Astrocyte (in vitro differentiated cells and primary cell): ENCODE measurements at regions not wholly inside any gene's neighbourhood (a gene's known extent, or its start where the extent isn't known, plus 50 kb on each side); places are given as distances from the start of the nearest gene placed in this dataset.

Experiments used
- DNase-seq: peaks from one replicate; pipeline ENCODE4 v3.0.0-alpha.2; 2010; ENCODE audit warnings: low read depth
- FAIRE-seq: peaks from 2 replicates; lab custom pipeline; 2011; peaks lifted over from hg19 to GRCh38; lab: Jason Lieb, UNC
- H2AFZ ChIP-seq: 2 replicates; pipeline ENCODE4 v1.6.0; 2012; ENCODE audit warnings: low read depth, low read length, inconsistent platforms
- H3K27ac ChIP-seq: 2 replicates; pipeline ENCODE4 v1.5.1; 2011; ENCODE audit warnings: low read depth, low read length, inconsistent platforms
- H3K27me3 ChIP-seq: 2 replicates; pipeline ENCODE4 v1.6.0; 2011; ENCODE audit warnings: low read length, inconsistent platforms; ENCODE audit not compliant: insufficient read depth
- H3K36me3 ChIP-seq: 2 replicates; pipeline ENCODE4 v1.5.1; 2011; ENCODE audit warnings: low read length, inconsistent platforms; ENCODE audit not compliant: insufficient read depth
- H3K4me1 ChIP-seq: 2 replicates; pipeline ENCODE4 v1.5.1; 2011; ENCODE audit warnings: low read length, inconsistent platforms; ENCODE audit not compliant: insufficient read depth
- H3K4me2 ChIP-seq: 2 replicates; pipeline ENCODE4 v1.6.0; 2012; ENCODE audit warnings: low read length, inconsistent platforms
- H3K4me3 ChIP-seq: 2 replicates; pipeline ENCODE4 v1.5.1; 2011; ENCODE audit warnings: low read depth, mild to moderate bottlenecking, low read length, inconsistent platforms; ENCODE audit not compliant: insufficient read depth
- H3K79me2 ChIP-seq: 2 replicates; pipeline ENCODE4 v1.6.0; 2012; ENCODE audit warnings: mild to moderate bottlenecking, low read length, inconsistent platforms; ENCODE audit not compliant: insufficient read depth
- H3K9ac ChIP-seq: 2 replicates; pipeline ENCODE4 v1.6.0; 2012; ENCODE audit warnings: mild to moderate bottlenecking, low read length, inconsistent platforms
- H3K9me3 ChIP-seq: 2 replicates; pipeline ENCODE4 v1.5.1; 2012; ENCODE audit warnings: low read depth, mild to moderate bottlenecking, low read length, inconsistent platforms; ENCODE audit not compliant: insufficient read depth
- H4K20me1 ChIP-seq: 2 replicates; pipeline ENCODE4 v1.6.0; 2012; ENCODE audit warnings: low read length, inconsistent platforms; ENCODE audit not compliant: insufficient read depth
- H3K27ac Mint-ChIP-seq: one replicate; pipeline ENCODE4 v1.8.0; 2021; ENCODE audit warnings: mild to moderate bottlenecking, mixed read lengths; ENCODE audit not compliant: unreplicated experiment
- H3K27me3 Mint-ChIP-seq: one replicate; pipeline ENCODE4 v1.8.0; 2021; ENCODE audit warnings: low read depth, mixed read lengths; ENCODE audit not compliant: unreplicated experiment
- H3K36me3 Mint-ChIP-seq: one replicate; pipeline ENCODE4 v1.8.0; 2021; ENCODE audit warnings: low read depth, mixed read lengths; ENCODE audit not compliant: unreplicated experiment
- H3K4me1 Mint-ChIP-seq: one replicate; pipeline ENCODE4 v1.8.0; 2021; ENCODE audit warnings: low read depth, mixed read lengths; ENCODE audit not compliant: unreplicated experiment
- H3K4me3 Mint-ChIP-seq: one replicate; pipeline ENCODE4 v1.8.0; 2021; ENCODE audit warnings: mild to moderate bottlenecking, moderate library complexity, mixed read lengths; ENCODE audit not compliant: unreplicated experiment
- H3K9me3 Mint-ChIP-seq: one replicate; pipeline ENCODE4 v1.8.0; 2021; ENCODE audit warnings: mild to moderate bottlenecking, mixed read lengths; ENCODE audit not compliant: unreplicated experiment
- EZH2 ChIP-seq: IDR thresholded peaks from 2 replicates; pipeline ENCODE4 v1.6.1; 2012; ENCODE audit warnings: mild to moderate bottlenecking, low read length, inconsistent platforms; ENCODE audit not compliant: insufficient read depth
- TF ChIP-seq, protein P1 (sequence below): IDR thresholded peaks from 2 replicates; pipeline ENCODE4 v1.5.1; 2011; ENCODE audit warnings: low read depth, mild to moderate bottlenecking, inconsistent platforms, low read length, moderate library complexity; ENCODE audit not compliant: insufficient read depth

DNA sequence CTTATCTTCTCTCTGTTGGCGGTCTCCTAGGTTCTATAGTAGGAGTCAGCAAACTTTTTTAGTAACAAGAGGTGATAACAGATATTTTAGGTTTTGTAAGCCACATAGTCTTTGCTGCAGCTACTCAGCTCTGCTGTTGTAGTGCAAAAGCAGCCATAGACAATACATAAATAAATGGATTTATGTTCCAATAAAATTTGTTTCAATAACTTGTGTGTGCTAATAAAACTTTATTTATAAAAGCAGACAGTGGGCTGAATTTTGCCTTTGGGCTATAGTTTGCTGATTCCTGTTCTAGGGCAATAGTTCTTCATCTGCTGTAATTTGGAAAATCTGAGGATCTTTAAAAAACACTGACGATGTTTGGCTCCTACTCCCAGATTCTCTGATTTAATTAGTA is 469.4 kb upstream of the TNC start:
- H3K27me3 ChIP-seq = no peaks in the 10 kb centered on the region
- no peak for FAIRE-seq
- H4K20me1 ChIP-seq = no peaks in the 10 kb centered on the region
- no peak overlapping the region for H3K27ac ChIP-seq
- H3K27me3 Mint-ChIP-seq = no peaks in the 10 kb centered on the region
- H3K36me3 Mint-ChIP-seq = no peaks in the 10 kb centered on the region
- no peak overlapping the region for H3K9ac ChIP-seq
- H3K9me3 ChIP-seq = no peaks in the 10 kb centered on the region
- no peaks in the 10 kb centered on the region for H3K36me3 ChIP-seq
- no peak overlapping the region for H2AFZ ChIP-seq
- peaks cover 10% of the 10 kb centered on the region for H3K9me3 Mint-ChIP-seq
- no peak overlapping the region for H3K4me3 Mint-ChIP-seq
- H3K4me2 ChIP-seq = no peak overlapping the region
- TF ChIP-seq, protein P1, sequence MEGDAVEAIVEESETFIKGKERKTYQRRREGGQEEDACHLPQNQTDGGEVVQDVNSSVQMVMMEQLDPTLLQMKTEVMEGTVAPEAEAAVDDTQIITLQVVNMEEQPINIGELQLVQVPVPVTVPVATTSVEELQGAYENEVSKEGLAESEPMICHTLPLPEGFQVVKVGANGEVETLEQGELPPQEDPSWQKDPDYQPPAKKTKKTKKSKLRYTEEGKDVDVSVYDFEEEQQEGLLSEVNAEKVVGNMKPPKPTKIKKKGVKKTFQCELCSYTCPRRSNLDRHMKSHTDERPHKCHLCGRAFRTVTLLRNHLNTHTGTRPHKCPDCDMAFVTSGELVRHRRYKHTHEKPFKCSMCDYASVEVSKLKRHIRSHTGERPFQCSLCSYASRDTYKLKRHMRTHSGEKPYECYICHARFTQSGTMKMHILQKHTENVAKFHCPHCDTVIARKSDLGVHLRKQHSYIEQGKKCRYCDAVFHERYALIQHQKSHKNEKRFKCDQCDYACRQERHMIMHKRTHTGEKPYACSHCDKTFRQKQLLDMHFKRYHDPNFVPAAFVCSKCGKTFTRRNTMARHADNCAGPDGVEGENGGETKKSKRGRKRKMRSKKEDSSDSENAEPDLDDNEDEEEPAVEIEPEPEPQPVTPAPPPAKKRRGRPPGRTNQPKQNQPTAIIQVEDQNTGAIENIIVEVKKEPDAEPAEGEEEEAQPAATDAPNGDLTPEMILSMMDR = no peak
- no peak for TF ChIP-seq EZH2
- DNase-seq = no peak
- H3K4me1 ChIP-seq = peaks cover 20% of the 10 kb centered on the region
- H3K79me2 ChIP-seq = no peaks in the 10 kb centered on the region
- no peak overlapping the region for H3K4me3 ChIP-seq
- peaks cover 21% of the 10 kb centered on the region for H3K4me1 Mint-ChIP-seq
- H3K27ac Mint-ChIP-seq = no peak overlapping the region

DNA sequence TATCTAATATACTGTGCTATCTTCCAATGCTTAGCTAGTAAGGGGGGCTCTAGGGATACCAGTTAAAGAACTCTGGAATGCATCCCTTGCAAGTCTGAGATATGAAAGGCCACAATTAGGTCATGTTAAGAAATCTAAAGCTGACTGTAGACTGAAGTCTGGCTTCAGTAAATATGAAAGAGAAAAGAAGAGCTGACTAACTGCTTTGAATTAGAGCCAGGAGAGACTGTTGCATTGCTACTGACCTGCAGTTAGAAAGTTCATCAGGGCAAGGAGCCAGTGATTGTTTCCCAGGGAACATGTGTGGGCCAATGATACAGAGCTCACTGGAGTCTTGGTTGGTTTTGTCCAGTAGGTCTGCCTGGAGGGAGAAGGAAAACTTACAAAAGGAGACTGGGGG is 472.1 kb upstream of the TNC start:
- H3K27ac ChIP-seq = peak overlapping the region; percentile 65
- H3K9ac ChIP-seq = peak overlapping the region; percentile 53
- FAIRE-seq (peak; percentile 92), DNase-seq (peak; percentile 94)
- H4K20me1 ChIP-seq = no peaks in the 10 kb centered on the region
- no peaks in the 10 kb centered on the region for H3K36me3 Mint-ChIP-seq
- H3K4me3 ChIP-seq = no peak overlapping the region
- H3K79me2 ChIP-seq = no peaks in the 10 kb centered on the region
- peaks cover 10% of the 10 kb centered on the region for H3K9me3 Mint-ChIP-seq
- H3K9me3 ChIP-seq = no peaks in the 10 kb centered on the region
- no peaks in the 10 kb centered on the region for H3K36me3 ChIP-seq
- H3K4me1 ChIP-seq = peaks cover 36% of the 10 kb centered on the region
- no peak for TF ChIP-seq EZH2
- TF ChIP-seq, protein P1 = no peak
- H3K27me3 Mint-ChIP-seq = no peaks in the 10 kb centered on the region
- peak overlapping the region; percentile 40 for H3K4me2 ChIP-seq
- H3K27me3 ChIP-seq = no peaks in the 10 kb centered on the region
- H3K4me3 Mint-ChIP-seq = no peak overlapping the region
- H3K27ac Mint-ChIP-seq = peak overlapping the region; percentile 98
- H3K4me1 Mint-ChIP-seq = peaks cover 40% of the 10 kb centered on the region
- no peak overlapping the region for H2AFZ ChIP-seq

DNA sequence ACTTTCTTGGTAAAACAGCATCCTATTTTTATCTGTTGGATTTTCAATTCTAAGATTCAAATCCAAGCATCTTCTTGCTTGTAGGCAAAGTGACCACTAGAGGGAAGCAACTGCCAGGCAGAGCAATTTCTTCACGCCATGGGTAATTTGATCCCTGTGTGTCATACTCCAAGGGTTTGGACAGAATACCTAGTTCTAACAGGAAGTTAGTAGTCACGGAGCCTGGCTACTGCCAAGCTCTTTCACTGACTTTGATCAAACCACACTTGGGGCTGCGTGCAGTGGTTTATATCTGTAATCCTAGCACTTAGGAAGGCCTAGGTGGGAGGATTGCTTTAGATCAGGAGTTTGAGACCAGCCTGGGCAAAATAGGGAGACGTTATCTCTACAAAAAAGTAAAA is 473.6 kb upstream of the TNC start:
- no peaks in the 10 kb centered on the region for H3K79me2 ChIP-seq
- H3K27ac Mint-ChIP-seq = peak overlapping the region; percentile 98
- no peaks in the 10 kb centered on the region for H3K36me3 Mint-ChIP-seq
- DNase-seq (peak; percentile 99), FAIRE-seq (peak; percentile 100)
- H3K4me3 ChIP-seq = no peak overlapping the region
- peak overlapping the region; percentile 22 for H3K9ac ChIP-seq
- peaks cover 49% of the 10 kb centered on the region for H3K4me1 ChIP-seq
- no peaks in the 10 kb centered on the region for H3K27me3 Mint-ChIP-seq
- no peaks in the 10 kb centered on the region for H3K27me3 ChIP-seq
- H3K36me3 ChIP-seq = no peaks in the 10 kb centered on the region
- H3K9me3 Mint-ChIP-seq = peaks cover 10% of the 10 kb centered on the region
- H3K9me3 ChIP-seq = no peaks in the 10 kb centered on the region
- H4K20me1 ChIP-seq = no peaks in the 10 kb centered on the region
- TF ChIP-seq, protein P1 = peak; percentile 99
- no peak for TF ChIP-seq EZH2
- H3K4me3 Mint-ChIP-seq = peak overlapping the region; percentile 10
- peaks cover 56% of the 10 kb centered on the region for H3K4me1 Mint-ChIP-seq
- H3K4me2 ChIP-seq = no peak overlapping the region
- H3K27ac ChIP-seq = peak overlapping the region; percentile 70
- no peak overlapping the region for H2AFZ ChIP-seq
